ENCODE measurements at regions not wholly inside any gene's neighbourhood (a gene's known extent, or its start where the extent isn't known, plus 50 kb on each side); places are given as distances from the start of the nearest gene placed in this dataset.

DNA sequence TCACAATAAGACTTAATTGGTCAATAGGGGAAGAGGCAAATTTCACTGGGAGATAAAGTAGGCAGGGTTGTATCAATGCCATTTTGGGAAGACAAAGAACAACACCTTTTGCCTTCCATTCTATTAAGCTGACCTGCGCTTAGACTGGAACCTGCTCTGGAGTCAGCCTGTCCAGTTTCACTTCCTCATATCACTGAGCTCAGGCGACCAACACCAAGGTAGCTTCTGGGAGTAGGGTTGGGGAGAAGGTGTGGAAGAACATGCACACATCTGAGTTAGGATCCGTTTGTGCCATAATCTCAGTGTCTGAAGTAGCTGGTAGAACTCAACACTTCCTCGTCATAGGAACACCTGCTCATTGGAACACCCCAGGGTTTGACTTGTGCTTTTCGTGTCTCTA is 527.4 kb upstream of the IGFBP3 start:
- Histone ChIP-seq H4K8ac (ENCODE audit: low read length) (no peak overlapping the region), H3K9me3 (ENCODE audit: control insufficient read depth, low read length) (no peaks in the 10 kb centered on the region), H2BK12ac (ENCODE audit: low read length in 2 of 2) (no peak overlapping the region), H2BK5ac (ENCODE audit: low read depth, low read length, poor library complexity, severe bottlenecking) (no peak overlapping the region), H3K14ac (ENCODE audit: low read length in 2 of 2) (no peak overlapping the region), H2BK120ac (ENCODE audit: low read depth, low read length) (no peak overlapping the region), H2BK15ac (ENCODE audit: low read depth, poor library complexity, severe bottlenecking) (no peak overlapping the region), H3K36me3 (ENCODE audit: control insufficient read depth in 1 of 2, insufficient read depth in 2 of 2, low read depth in 1 of 2, low read length in 2 of 2) (no peaks in the 10 kb centered on the region), H2AFZ (ENCODE audit: low read depth, low read length) (no peak overlapping the region), H3K4me1 (ENCODE audit: control insufficient read depth, insufficient read depth, low read depth, low read length) (no peaks in the 10 kb centered on the region), H3K9ac (ENCODE audit: low read length) (no peak overlapping the region), H3K18ac (ENCODE audit: low read depth in 1 of 2, low read length in 2 of 2) (no peak overlapping the region), H3K4ac (ENCODE audit: low read depth in 1 of 2, low read length in 2 of 2) (no peak overlapping the region), H3K79me1 (replicated peaks; ENCODE audit: low read length, poor library complexity, severe bottlenecking) (no peaks in the 10 kb centered on the region), H4K91ac (ENCODE audit: low read length) (no peak overlapping the region), H3K27ac (ENCODE audit: low read length, poor library complexity, severe bottlenecking) (no peak overlapping the region), H3K4me2 (ENCODE audit: low read length, poor library complexity, severe bottlenecking) (no peak overlapping the region), H3K4me3 (ENCODE audit: insufficient read depth in 1 of 2, low read depth in 1 of 2, low read length in 2 of 2) (no peak overlapping the region), H2AK5ac (ENCODE audit: low read length, severe bottlenecking) (no peak overlapping the region), H3K23ac (ENCODE audit: low read length in 2 of 2) (no peak overlapping the region), H3K27me3 (ENCODE audit: control insufficient read depth in 1 of 2, insufficient read depth in 1 of 2, low read length in 2 of 2) (no peaks in the 10 kb centered on the region)
- DNase-seq, result no peak
- WGBS, result 94% methylated on average over 4 of the region's 5 CpGs

DNA sequence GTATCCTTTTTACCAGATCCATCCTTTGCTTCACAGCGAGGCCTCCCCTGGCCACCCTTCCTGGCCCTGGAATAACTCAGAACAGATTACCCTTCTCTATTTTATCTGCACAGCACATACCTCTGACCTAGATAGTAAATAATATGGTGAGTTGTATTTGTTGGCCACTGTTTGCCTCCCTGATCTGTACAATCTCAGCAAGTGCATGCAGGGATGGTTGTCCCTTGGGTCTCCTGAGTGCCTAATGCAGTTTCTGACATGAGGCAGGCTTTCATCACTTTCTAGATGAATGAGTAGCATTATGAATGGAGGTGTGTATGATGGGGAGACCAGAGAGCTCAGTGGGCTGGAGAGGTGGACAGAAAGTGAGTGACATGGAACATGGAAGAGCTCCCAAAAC is 525.1 kb upstream of the IGFBP3 start:
- Histone ChIP-seq H3K14ac (ENCODE audit: low read length in 2 of 2) (peak overlapping the region in 1 of 2 experiments; percentile 53), H2AK5ac (ENCODE audit: low read length, severe bottlenecking) (no peak overlapping the region), H3K27me3 (ENCODE audit: control insufficient read depth in 1 of 2, insufficient read depth in 1 of 2, low read length in 2 of 2) (no peaks in the 10 kb centered on the region), H4K91ac (ENCODE audit: low read length) (no peak overlapping the region), H3K4me3 (ENCODE audit: insufficient read depth in 1 of 2, low read depth in 1 of 2, low read length in 2 of 2) (no peak overlapping the region), H2AFZ (ENCODE audit: low read depth, low read length) (no peak overlapping the region), H3K9me3 (ENCODE audit: control insufficient read depth, low read length) (no peaks in the 10 kb centered on the region), H3K79me1 (replicated peaks; ENCODE audit: low read length, poor library complexity, severe bottlenecking) (no peaks in the 10 kb centered on the region), H2BK120ac (ENCODE audit: low read depth, low read length) (no peak overlapping the region), H3K18ac (ENCODE audit: low read depth in 1 of 2, low read length in 2 of 2) (no peak overlapping the region), H2BK12ac (ENCODE audit: low read length in 2 of 2) (no peak overlapping the region), H3K36me3 (ENCODE audit: control insufficient read depth in 1 of 2, insufficient read depth in 2 of 2, low read depth in 1 of 2, low read length in 2 of 2) (no peaks in the 10 kb centered on the region), H4K8ac (ENCODE audit: low read length) (peak overlapping the region; percentile 12), H3K4ac (ENCODE audit: low read depth in 1 of 2, low read length in 2 of 2) (no peak overlapping the region), H3K4me2 (ENCODE audit: low read length, poor library complexity, severe bottlenecking) (no peak overlapping the region), H2BK5ac (ENCODE audit: low read depth, low read length, poor library complexity, severe bottlenecking) (no peak overlapping the region), H3K27ac (ENCODE audit: low read length, poor library complexity, severe bottlenecking) (no peak overlapping the region), H3K9ac (ENCODE audit: low read length) (no peak overlapping the region), H3K4me1 (ENCODE audit: control insufficient read depth, insufficient read depth, low read depth, low read length) (no peaks in the 10 kb centered on the region), H3K23ac (ENCODE audit: low read length in 2 of 2) (no peak overlapping the region), H2BK15ac (ENCODE audit: low read depth, poor library complexity, severe bottlenecking) (no peak overlapping the region)
- no CpG with 5 or more reads among the region's 1 CpG for WGBS
- no peak for DNase-seq

- no peak overlapping the region for H3K23ac ChIP-seq (ENCODE audit: low read length in 2 of 2)
- DNase-seq, result no peak
- no peak overlapping the region for H3K4me3 ChIP-seq (ENCODE audit: insufficient read depth in 1 of 2, low read depth in 1 of 2, low read length in 2 of 2)
Observed at GRCh38 chr7:46444256-46444655, 523.2 kb upstream of the IGFBP3 start.

GRCh38 chr7:46440186-46440585 is 519.1 kb upstream of the IGFBP3 start:
- Histone ChIP-seq H2BK5ac (ENCODE audit: low read depth, low read length, poor library complexity, severe bottlenecking) (no peak overlapping the region), H3K4me1 (ENCODE audit: control insufficient read depth, insufficient read depth, low read depth, low read length) (no peaks in the 10 kb centered on the region), H3K79me1 (replicated peaks; ENCODE audit: low read length, poor library complexity, severe bottlenecking) (no peaks in the 10 kb centered on the region), H4K91ac (ENCODE audit: low read length) (no peak overlapping the region), H3K36me3 (ENCODE audit: control insufficient read depth in 1 of 2, insufficient read depth in 2 of 2, low read depth in 1 of 2, low read length in 2 of 2) (no peaks in the 10 kb centered on the region), H2BK15ac (ENCODE audit: low read depth, poor library complexity, severe bottlenecking) (no peak overlapping the region), H3K18ac (ENCODE audit: low read depth in 1 of 2, low read length in 2 of 2) (no peak overlapping the region), H2AFZ (ENCODE audit: low read depth, low read length) (no peak overlapping the region), H3K4ac (ENCODE audit: low read depth in 1 of 2, low read length in 2 of 2) (no peak overlapping the region), H4K8ac (ENCODE audit: low read length) (no peak overlapping the region), H3K27ac (ENCODE audit: low read length, poor library complexity, severe bottlenecking) (no peak overlapping the region), H2BK12ac (ENCODE audit: low read length in 2 of 2) (no peak overlapping the region), H3K14ac (ENCODE audit: low read length in 2 of 2) (no peak overlapping the region), H3K4me3 (ENCODE audit: insufficient read depth in 1 of 2, low read depth in 1 of 2, low read length in 2 of 2) (no peak overlapping the region), H3K4me2 (ENCODE audit: low read length, poor library complexity, severe bottlenecking) (no peak overlapping the region), H3K27me3 (ENCODE audit: control insufficient read depth in 1 of 2, insufficient read depth in 1 of 2, low read length in 2 of 2) (no peaks in the 10 kb centered on the region), H2BK120ac (ENCODE audit: low read depth, low read length) (no peak overlapping the region), H2AK5ac (ENCODE audit: low read length, severe bottlenecking) (no peak overlapping the region), H3K9me3 (ENCODE audit: control insufficient read depth, low read length) (peaks cover 11% of the 10 kb centered on the region), H3K23ac (ENCODE audit: low read length in 2 of 2) (no peak overlapping the region), H3K9ac (ENCODE audit: low read length) (no peak overlapping the region)
- DNase-seq, result no peak
- WGBS, result 93% methylated on average over 5 of the region's 6 CpGs

More at GRCh38 chr7:46444256-46444655, 523.2 kb upstream of the IGFBP3 start:
- no peak overlapping the region for H2AK5ac ChIP-seq (ENCODE audit: low read length, severe bottlenecking)
- no peak overlapping the region for H3K4ac ChIP-seq (ENCODE audit: low read depth in 1 of 2, low read length in 2 of 2)
- H3K27me3 ChIP-seq (ENCODE audit: control insufficient read depth in 1 of 2, insufficient read depth in 1 of 2, low read length in 2 of 2), result no peaks in the 10 kb centered on the region
- H3K14ac ChIP-seq (ENCODE audit: low read length in 2 of 2), result no peak overlapping the region
- peak overlapping the region in 1 of 2 experiments; percentile 0 for H3K18ac ChIP-seq (ENCODE audit: low read depth in 1 of 2, low read length in 2 of 2)
- no peak overlapping the region for H3K4me2 ChIP-seq (ENCODE audit: low read length, poor library complexity, severe bottlenecking)
- H2BK15ac ChIP-seq (ENCODE audit: low read depth, poor library complexity, severe bottlenecking), result no peak overlapping the region
- H3K4me1 ChIP-seq (ENCODE audit: control insufficient read depth, insufficient read depth, low read depth, low read length), result no peaks in the 10 kb centered on the region
- H2AFZ ChIP-seq (ENCODE audit: low read depth, low read length), result no peak overlapping the region
- H3K36me3 ChIP-seq (ENCODE audit: control insufficient read depth in 1 of 2, insufficient read depth in 2 of 2, low read depth in 1 of 2, low read length in 2 of 2), result no peaks in the 10 kb centered on the region
- no peak overlapping the region for H4K8ac ChIP-seq (ENCODE audit: low read length)
- H2BK5ac ChIP-seq (ENCODE audit: low read depth, low read length, poor library complexity, severe bottlenecking), result no peak overlapping the region
- H3K9ac ChIP-seq (ENCODE audit: low read length), result no peak overlapping the region
- H4K91ac ChIP-seq (ENCODE audit: low read length), result no peak overlapping the region
- H2BK12ac ChIP-seq (ENCODE audit: low read length in 2 of 2), result peak overlapping the region in 1 of 2 experiments; percentile 31
- no peak overlapping the region for H2BK120ac ChIP-seq (ENCODE audit: low read depth, low read length)
- no peaks in the 10 kb centered on the region for H3K9me3 ChIP-seq (ENCODE audit: control insufficient read depth, low read length)
- no peak overlapping the region for H3K27ac ChIP-seq (ENCODE audit: low read length, poor library complexity, severe bottlenecking)
- 54% methylated on average over 3 of the region's 3 CpGs for WGBS
- H3K79me1 ChIP-seq (replicated peaks; ENCODE audit: low read length, poor library complexity, severe bottlenecking), result no peaks in the 10 kb centered on the region

Data from mesenchymal stem cell (in vitro differentiated cells and primary cell).